ENCODE measurements at regions not wholly inside any gene's neighbourhood (a gene's known extent, or its start where the extent isn't known, plus 50 kb on each side); places are given as distances from the start of the nearest gene placed in this dataset.

DNA sequence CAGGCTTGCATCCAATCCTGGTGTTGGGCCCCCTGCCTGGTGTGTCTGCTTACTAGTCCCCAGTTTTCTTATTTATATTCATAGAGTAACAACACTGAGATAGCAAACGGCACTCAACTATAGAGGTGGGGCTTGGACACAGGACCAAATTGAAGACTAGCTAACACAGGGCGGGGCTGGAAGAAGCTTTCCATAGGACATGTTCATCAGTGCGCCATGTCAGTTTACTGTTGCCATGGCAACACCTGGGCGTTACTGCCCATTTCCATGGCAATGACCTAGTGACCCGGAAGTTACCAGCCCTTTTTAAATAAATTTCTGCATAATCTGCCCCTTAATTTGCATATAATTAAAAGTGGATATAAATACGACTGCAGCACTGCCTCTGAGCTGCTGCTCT lies 275.5 kb upstream of the TMEM132C start:
- POLR2A ChIA-PET = no interaction called here

DNA sequence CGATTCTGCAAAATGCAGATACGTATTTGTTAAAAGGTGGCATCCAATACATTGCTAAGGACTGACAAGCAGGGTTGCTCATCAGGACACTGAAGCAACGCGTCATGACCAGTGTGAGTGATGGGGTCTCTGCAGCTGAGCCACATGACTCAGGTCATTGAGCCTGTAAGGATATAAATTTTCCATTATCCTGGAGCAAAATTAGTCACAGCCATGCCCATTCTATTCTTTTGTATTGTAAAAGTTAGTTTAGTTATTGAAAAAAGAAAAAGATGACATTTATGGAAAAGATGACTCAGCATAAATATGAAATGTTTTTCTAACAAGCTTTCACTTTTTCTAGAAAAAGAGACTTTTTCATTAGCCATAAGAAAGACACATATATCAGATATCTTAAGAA lies 268.0 kb upstream of the TMEM132C start:
- Mint-ChIP-seq H3K27me3 (ENCODE audit: insufficient read depth, unreplicated experiment) (no peaks in the 10 kb centered on the region), H3K4me3 (ENCODE audit: unreplicated experiment) (no peak overlapping the region), H3K36me3 (ENCODE audit: insufficient read depth, unreplicated experiment) (no peaks in the 10 kb centered on the region), H3K4me1 (ENCODE audit: insufficient read depth, unreplicated experiment) (no peaks in the 10 kb centered on the region), H3K9me3 (ENCODE audit: unreplicated experiment) (peaks cover 43% of the 10 kb centered on the region), H3K27ac (ENCODE audit: low read depth, unreplicated experiment) (no peak overlapping the region)
- CTCF ChIA-PET = no interaction called here
- TF ChIP-seq, protein P1, sequence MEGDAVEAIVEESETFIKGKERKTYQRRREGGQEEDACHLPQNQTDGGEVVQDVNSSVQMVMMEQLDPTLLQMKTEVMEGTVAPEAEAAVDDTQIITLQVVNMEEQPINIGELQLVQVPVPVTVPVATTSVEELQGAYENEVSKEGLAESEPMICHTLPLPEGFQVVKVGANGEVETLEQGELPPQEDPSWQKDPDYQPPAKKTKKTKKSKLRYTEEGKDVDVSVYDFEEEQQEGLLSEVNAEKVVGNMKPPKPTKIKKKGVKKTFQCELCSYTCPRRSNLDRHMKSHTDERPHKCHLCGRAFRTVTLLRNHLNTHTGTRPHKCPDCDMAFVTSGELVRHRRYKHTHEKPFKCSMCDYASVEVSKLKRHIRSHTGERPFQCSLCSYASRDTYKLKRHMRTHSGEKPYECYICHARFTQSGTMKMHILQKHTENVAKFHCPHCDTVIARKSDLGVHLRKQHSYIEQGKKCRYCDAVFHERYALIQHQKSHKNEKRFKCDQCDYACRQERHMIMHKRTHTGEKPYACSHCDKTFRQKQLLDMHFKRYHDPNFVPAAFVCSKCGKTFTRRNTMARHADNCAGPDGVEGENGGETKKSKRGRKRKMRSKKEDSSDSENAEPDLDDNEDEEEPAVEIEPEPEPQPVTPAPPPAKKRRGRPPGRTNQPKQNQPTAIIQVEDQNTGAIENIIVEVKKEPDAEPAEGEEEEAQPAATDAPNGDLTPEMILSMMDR (IDR thresholded peaks at IDR 0.05; ENCODE audit: unreplicated experiment) = no peak
- no peak for DNase-seq (ENCODE audit: unreplicated experiment)
- intact Hi-C loops (cut with micrococcal nuclease) = no loop called here
- POLR2A ChIA-PET = no interaction called here
- BruUV-seq (replicated peaks) = no TSS peak

More for the DNA sequence above, 275.5 kb upstream of the TMEM132C start:
- Mint-ChIP-seq H3K9me3 (ENCODE audit: unreplicated experiment) (peaks cover 40% of the 10 kb centered on the region), H3K27ac (ENCODE audit: low read depth, unreplicated experiment) (no peak overlapping the region), H3K4me3 (ENCODE audit: unreplicated experiment) (no peak overlapping the region), H3K36me3 (ENCODE audit: insufficient read depth, unreplicated experiment) (no peaks in the 10 kb centered on the region), H3K27me3 (ENCODE audit: insufficient read depth, unreplicated experiment) (no peaks in the 10 kb centered on the region), H3K4me1 (ENCODE audit: insufficient read depth, unreplicated experiment) (no peaks in the 10 kb centered on the region)
- TF ChIP-seq, protein P1 (IDR thresholded peaks at IDR 0.05; ENCODE audit: unreplicated experiment) = no peak
- BruUV-seq (replicated peaks) = no TSS peak
- CTCF ChIA-PET = no interaction called here
- intact Hi-C loops (cut with micrococcal nuclease) = no loop called here
- DNase-seq (ENCODE audit: unreplicated experiment) = no peak

DNA sequence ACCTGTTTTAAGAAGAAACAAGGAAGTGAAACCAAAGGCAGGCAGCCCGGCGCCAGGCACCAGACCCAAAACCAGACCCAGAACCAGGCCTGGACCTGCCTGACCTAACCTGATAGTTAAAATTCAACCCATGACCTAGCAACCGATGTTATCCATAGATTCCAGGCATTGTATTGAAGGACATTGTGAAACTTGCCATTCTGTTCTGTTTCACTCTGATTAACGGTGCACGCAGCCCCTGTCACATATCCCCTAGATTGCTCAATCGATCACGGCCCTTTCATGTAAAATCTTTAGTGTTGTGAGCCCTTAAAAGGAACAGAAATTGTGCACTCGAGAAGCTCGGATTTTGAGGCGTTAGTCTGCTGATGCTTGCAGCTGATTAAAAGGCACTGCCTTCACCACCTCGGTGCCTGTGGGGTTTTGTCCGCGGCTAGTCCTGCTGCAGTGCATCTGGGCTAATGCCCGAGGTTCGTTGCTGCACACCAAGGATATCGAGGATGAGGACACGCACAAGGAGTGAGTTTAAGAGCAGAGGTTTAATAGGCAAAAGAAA lies 262.5 kb upstream of the TMEM132C start:
- BruUV-seq (replicated peaks) = no TSS peak
- H3K27ac Mint-ChIP-seq (ENCODE audit: low read depth, unreplicated experiment) = no peak overlapping the region
- TF ChIP-seq, protein P1 (IDR thresholded peaks at IDR 0.05; ENCODE audit: unreplicated experiment) = no peak
- ChIA-PET POLR2A (no interaction called here), CTCF (no interaction called here)
- H3K36me3 Mint-ChIP-seq (ENCODE audit: insufficient read depth, unreplicated experiment) = no peaks in the 10 kb centered on the region
- H3K9me3 Mint-ChIP-seq (ENCODE audit: unreplicated experiment) = peaks cover 27% of the 10 kb centered on the region
- intact Hi-C loops (cut with micrococcal nuclease) = no loop called here
- H3K4me1 Mint-ChIP-seq (ENCODE audit: insufficient read depth, unreplicated experiment) = no peaks in the 10 kb centered on the region
- no peak overlapping the region for H3K4me3 Mint-ChIP-seq (ENCODE audit: unreplicated experiment)
- no peak for DNase-seq (ENCODE audit: unreplicated experiment)
- no peaks in the 10 kb centered on the region for H3K27me3 Mint-ChIP-seq (ENCODE audit: insufficient read depth, unreplicated experiment)

DNA sequence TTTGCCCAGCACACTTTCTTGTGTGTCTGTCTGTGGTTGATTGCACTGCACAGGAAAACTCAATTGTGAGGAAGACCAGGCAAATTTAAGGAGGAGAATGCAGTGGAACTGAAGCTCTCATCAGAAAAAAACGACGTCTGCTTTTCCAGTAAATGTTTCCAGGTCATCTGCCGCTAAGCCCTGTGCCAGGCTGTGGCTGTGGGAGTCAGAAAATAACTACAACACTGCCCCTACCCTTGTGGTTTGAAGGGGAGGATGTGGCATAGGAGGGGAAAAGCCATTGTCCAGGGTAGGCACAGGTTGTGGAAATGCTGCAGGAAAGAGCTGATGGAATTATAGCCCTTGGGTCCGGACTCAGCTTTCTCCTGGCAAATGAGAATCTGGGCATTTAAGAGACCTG lies 259.7 kb upstream of the TMEM132C start:
- TF ChIP-seq, protein P1 (IDR thresholded peaks at IDR 0.05; ENCODE audit: unreplicated experiment) = no peak
- CTCF ChIA-PET = interaction anchor here (0.6 kb wide), 1 partner anchor 37 kb away, joined by 3 read pairs; no protein-coding TSS in a partner anchor
- no TSS peak for BruUV-seq (replicated peaks)
- POLR2A ChIA-PET = no interaction called here
- Mint-ChIP-seq H3K9me3 (ENCODE audit: unreplicated experiment) (peaks cover 7% of the 10 kb centered on the region), H3K36me3 (ENCODE audit: insufficient read depth, unreplicated experiment) (no peaks in the 10 kb centered on the region), H3K4me3 (ENCODE audit: unreplicated experiment) (no peak overlapping the region), H3K27me3 (ENCODE audit: insufficient read depth, unreplicated experiment) (no peaks in the 10 kb centered on the region), H3K27ac (ENCODE audit: low read depth, unreplicated experiment) (no peak overlapping the region), H3K4me1 (ENCODE audit: insufficient read depth, unreplicated experiment) (no peaks in the 10 kb centered on the region)
- DNase-seq (ENCODE audit: unreplicated experiment) = no peak
- intact Hi-C loops (cut with micrococcal nuclease) = no loop called here
